Activated CD4-positive, alpha-beta memory T cell treated with anti-CD3 and anti-CD28 coated beads, Interleukin-2, amount 10 ng/mL, durations not matched to agents 7 days and 5 days (primary cell): ENCODE measurements at regions not wholly inside any gene's neighbourhood (a gene's known extent, or its start where the extent isn't known, plus 50 kb on each side); places are given as distances from the start of the nearest gene placed in this dataset.

Experiments used
- CTCF ChIA-PET: fragments of 350-600 bp; sonication (Branson Sonifier 250); formaldehyde crosslinking; loops from one replicate; lab custom pipeline; 2021; ENCODE audit warnings: antibody characterized with exemption, inconsistent platforms; lab: Charles Lee
- POLR2A ChIA-PET: fragments of 350-600 bp; sonication (Branson Sonifier 250); formaldehyde crosslinking; loops from one replicate; lab custom pipeline; 2021; ENCODE audit warnings: antibody characterized with exemption; lab: Charles Lee
- DNase-seq: peaks from one replicate; pipeline ENCODE4 v3.0.0-alpha.2; 2020
- H3K27ac Mint-ChIP-seq: one replicate; pipeline ENCODE4 v1.8.0; 2021; ENCODE audit warnings: mild to moderate bottlenecking, mixed read lengths
- H3K27me3 Mint-ChIP-seq: one replicate; pipeline ENCODE4 v1.8.0; 2021; ENCODE audit warnings: mixed read lengths
- H3K36me3 Mint-ChIP-seq: one replicate; pipeline ENCODE4 v1.8.0; 2021; ENCODE audit warnings: low read depth, mixed read lengths
- H3K4me1 Mint-ChIP-seq: one replicate; pipeline ENCODE4 v1.8.0; 2021; ENCODE audit warnings: mixed read lengths
- H3K4me3 Mint-ChIP-seq: one replicate; pipeline ENCODE4 v1.8.0; 2021; ENCODE audit warnings: mild to moderate bottlenecking, mixed read lengths
- H3K9me3 Mint-ChIP-seq: one replicate; pipeline ENCODE4 v1.8.0; 2021; ENCODE audit warnings: mixed read lengths

GRCh38 chr1:4430406-4431365 lies 223.7 kb upstream of the AJAP1 start:
- ChIA-PET CTCF (no interaction called here), POLR2A (no interaction called here)

DNA sequence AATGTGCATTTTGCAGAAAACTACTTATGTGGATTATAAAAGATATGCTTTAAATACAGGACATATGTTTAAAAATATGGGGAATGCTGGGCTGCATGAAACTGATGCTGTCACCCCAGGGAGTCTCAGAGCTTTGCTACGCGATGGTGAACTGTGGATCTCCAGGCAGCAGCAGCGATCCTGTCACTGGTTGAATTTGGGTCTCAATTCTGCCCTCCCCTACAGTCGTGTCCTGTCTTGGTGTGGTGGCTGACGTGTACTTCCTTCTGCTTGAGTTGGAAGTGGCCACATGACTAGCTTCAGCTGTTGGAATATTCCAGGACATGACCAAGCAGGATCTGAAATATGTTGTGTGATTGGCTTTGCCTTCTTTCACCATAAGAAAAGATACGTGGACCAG lies 222.9 kb upstream of the AJAP1 start:
- no peaks in the 10 kb centered on the region for H3K27me3 Mint-ChIP-seq
- DNase-seq, result no peak
- H3K36me3 Mint-ChIP-seq, result no peaks in the 10 kb centered on the region
- no peak overlapping the region for H3K4me3 Mint-ChIP-seq
- H3K27ac Mint-ChIP-seq, result no peak overlapping the region
- ChIA-PET CTCF (no interaction called here), POLR2A (no interaction called here)
- H3K9me3 Mint-ChIP-seq, result peaks cover 10% of the 10 kb centered on the region
- no peaks in the 10 kb centered on the region for H3K4me1 Mint-ChIP-seq

More at GRCh38 chr1:4430406-4431365, 223.7 kb upstream of the AJAP1 start:
- DNase-seq, result no peak
- no peaks in the 10 kb centered on the region for H3K27me3 Mint-ChIP-seq
- no peak overlapping the region for H3K27ac Mint-ChIP-seq
- H3K36me3 Mint-ChIP-seq, result no peaks in the 10 kb centered on the region
- H3K4me1 Mint-ChIP-seq, result no peaks in the 10 kb centered on the region
- H3K9me3 Mint-ChIP-seq, result peaks cover 10% of the 10 kb centered on the region
- no peak overlapping the region for H3K4me3 Mint-ChIP-seq

DNA sequence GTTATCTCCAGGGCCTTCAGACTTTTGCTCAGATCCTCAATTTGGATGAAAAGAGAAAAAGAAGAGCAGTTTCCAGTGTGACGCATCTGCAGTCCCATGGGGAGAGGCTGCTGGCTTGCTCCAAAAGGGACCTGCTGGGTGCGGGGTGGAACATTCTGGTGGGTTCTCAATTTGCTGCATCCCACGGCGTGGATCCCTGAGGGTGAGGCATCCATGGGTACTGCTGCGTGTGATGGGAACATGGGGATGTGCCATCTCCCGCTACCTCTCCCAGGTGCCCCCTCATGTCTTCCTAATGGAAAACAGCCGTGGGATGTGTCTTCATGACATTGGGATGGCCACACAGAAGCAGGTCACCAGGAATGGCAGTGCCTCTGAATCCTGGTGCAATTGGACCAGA lies 221.3 kb upstream of the AJAP1 start:
- DNase-seq, result no peak
- ChIA-PET POLR2A (no interaction called here), CTCF (no interaction called here)
- H3K4me1 Mint-ChIP-seq, result no peaks in the 10 kb centered on the region
- no peaks in the 10 kb centered on the region for H3K9me3 Mint-ChIP-seq
- H3K4me3 Mint-ChIP-seq, result no peak overlapping the region
- no peaks in the 10 kb centered on the region for H3K36me3 Mint-ChIP-seq
- no peaks in the 10 kb centered on the region for H3K27me3 Mint-ChIP-seq
- no peak overlapping the region for H3K27ac Mint-ChIP-seq

- POLR2A ChIA-PET, result no interaction called here
- DNase-seq, result no peak
- Mint-ChIP-seq H3K4me3 (no peak overlapping the region), H3K9me3 (no peaks in the 10 kb centered on the region), H3K27ac (no peak overlapping the region), H3K27me3 (peaks cover 8% of the 10 kb centered on the region), H3K36me3 (no peaks in the 10 kb centered on the region), H3K4me1 (no peaks in the 10 kb centered on the region)
- CTCF ChIA-PET, result no interaction called here
Observed at GRCh38 chr1:4444086-4444485, 210.3 kb upstream of the AJAP1 start.

GRCh38 chr1:4447778-4448420 lies 206.5 kb upstream of the AJAP1 start:
- H3K4me3 Mint-ChIP-seq, result no peak overlapping the region
- H3K4me1 Mint-ChIP-seq, result no peaks in the 10 kb centered on the region
- no peaks in the 10 kb centered on the region for H3K9me3 Mint-ChIP-seq
- H3K27ac Mint-ChIP-seq, result no peak overlapping the region
- DNase-seq, result no peak
- POLR2A ChIA-PET, result no interaction called here
- peaks cover 8% of the 10 kb centered on the region for H3K27me3 Mint-ChIP-seq
- H3K36me3 Mint-ChIP-seq, result no peaks in the 10 kb centered on the region
- CTCF ChIA-PET, result no interaction called here

DNA sequence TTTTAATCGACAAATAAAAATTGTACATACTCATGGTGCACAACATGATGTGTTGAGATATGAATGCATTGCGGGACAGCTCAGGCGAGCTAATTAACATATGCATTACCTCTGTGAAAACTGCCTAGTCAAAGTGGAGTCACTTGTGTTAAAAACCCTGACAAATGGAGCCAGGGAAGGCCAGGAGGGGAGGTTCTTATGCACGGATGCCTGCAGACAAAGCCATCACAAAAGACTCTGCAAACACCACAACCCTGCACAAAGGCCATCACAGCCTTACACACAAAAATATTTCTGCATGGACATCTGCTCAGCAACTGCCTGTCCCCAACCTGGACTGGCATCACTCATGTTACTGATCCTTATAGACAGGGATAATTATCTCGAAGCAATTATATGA lies 204.4 kb upstream of the AJAP1 start:
- no peaks in the 10 kb centered on the region for H3K36me3 Mint-ChIP-seq
- ChIA-PET POLR2A (no interaction called here), CTCF (no interaction called here)
- peaks cover 8% of the 10 kb centered on the region for H3K27me3 Mint-ChIP-seq
- no peak overlapping the region for H3K27ac Mint-ChIP-seq
- DNase-seq, result no peak
- no peaks in the 10 kb centered on the region for H3K9me3 Mint-ChIP-seq
- no peaks in the 10 kb centered on the region for H3K4me1 Mint-ChIP-seq
- H3K4me3 Mint-ChIP-seq, result no peak overlapping the region

DNA sequence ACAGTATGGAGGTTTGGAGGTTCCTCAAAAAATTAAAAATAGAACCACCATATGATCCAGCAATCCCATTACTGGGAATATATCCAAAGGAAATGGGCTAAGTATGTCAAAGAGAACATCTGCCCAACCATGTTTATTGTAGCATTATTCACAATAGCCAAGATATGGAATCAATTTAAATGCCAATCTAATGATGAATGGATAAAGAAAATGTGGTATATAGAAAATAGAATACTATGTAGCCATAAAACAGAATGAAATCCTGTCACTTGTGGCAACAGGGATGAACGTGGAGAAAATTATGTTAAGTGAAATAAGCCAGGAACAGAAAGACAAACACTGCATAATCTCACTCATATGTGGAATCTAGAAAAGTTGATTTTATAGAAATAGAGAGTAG lies 201.7 kb upstream of the AJAP1 start:
- POLR2A ChIA-PET, result no interaction called here

DNA sequence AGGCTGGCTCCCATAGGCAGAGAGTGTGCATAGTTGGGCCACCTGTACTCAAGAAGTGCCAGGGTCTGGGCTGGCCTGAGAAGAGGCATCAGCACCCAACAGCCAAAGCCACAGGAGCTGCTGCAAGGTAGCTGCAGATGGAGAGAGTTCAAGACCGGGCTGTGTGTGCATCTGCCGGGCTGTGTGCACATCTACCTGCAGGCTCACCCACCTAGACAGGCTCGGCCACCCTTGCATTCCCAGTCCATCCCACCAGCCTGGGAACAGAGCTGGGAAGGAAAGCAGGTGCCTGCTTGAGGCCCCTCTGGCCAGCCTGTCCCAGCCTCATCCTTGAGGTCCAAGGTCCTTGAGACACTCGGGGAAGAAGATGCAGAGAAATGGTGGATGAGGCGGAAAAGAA lies 194.4 kb upstream of the AJAP1 start:
- Mint-ChIP-seq H3K27ac (no peak overlapping the region), H3K4me3 (no peak overlapping the region)
- CTCF ChIA-PET, result no interaction called here

More for the DNA sequence above, 201.7 kb upstream of the AJAP1 start:
- no peaks in the 10 kb centered on the region for H3K4me1 Mint-ChIP-seq
- H3K36me3 Mint-ChIP-seq, result no peaks in the 10 kb centered on the region
- CTCF ChIA-PET, result no interaction called here
- no peak for DNase-seq
- H3K27me3 Mint-ChIP-seq, result peaks cover 1% of the 10 kb centered on the region
- H3K27ac Mint-ChIP-seq, result no peak overlapping the region
- no peak overlapping the region for H3K4me3 Mint-ChIP-seq
- no peaks in the 10 kb centered on the region for H3K9me3 Mint-ChIP-seq

DNA sequence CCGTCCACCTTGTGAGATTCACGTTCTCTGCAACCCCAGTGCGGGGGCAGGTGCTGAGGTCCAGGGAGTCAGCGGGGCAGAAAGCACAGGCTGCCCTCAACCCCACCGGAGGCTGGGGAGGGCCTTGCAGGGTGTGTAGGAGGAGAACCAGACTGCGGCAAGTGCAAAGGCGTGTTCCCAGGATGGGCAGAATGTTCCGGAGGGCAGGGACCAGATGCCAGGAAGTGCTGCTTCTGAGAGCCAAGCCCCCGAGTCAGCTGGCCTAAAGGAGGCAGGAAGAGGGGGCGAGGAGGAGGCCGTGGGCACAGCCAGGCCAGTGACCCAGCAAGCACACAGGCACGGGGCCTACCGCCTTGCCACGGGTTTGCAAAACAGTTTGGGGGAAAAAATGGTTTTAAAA lies 193.8 kb upstream of the AJAP1 start:
- POLR2A ChIA-PET, result no interaction called here

More for the DNA sequence above, 194.4 kb upstream of the AJAP1 start:
- Mint-ChIP-seq H3K4me1 (no peaks in the 10 kb centered on the region), H3K36me3 (no peaks in the 10 kb centered on the region), H3K27me3 (no peaks in the 10 kb centered on the region), H3K9me3 (no peaks in the 10 kb centered on the region)
- POLR2A ChIA-PET, result no interaction called here
- DNase-seq, result no peak

DNA sequence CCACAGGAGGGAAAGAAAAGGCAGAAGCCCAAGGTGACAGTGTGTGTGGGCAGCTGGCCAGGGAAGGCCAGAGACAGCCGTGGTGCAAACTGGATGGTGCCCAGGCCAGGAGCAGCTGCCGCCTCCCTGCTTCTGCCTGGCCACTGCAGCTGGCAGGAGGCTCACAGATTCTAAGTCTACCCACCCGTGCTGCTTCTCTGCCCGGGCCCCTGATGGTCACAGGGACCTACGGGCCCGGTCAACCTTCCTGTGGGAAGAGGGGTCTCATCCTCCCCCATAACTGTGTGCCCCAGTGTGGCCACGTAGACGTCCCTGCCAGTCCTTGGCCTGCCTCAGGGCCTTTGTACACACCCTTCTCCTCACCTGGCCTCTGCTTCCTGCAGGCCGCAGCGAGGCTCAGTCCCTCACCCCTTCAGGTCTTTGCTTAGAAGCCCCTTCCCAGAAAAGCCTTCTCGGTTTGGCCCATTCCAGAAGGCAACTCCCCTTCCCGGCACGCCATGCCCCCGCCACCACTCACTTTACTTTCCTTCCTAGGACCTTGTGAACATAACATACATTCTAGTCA lies 192.6 kb upstream of the AJAP1 start:
- ChIA-PET POLR2A (no interaction called here), CTCF (no interaction called here)
- H3K36me3 Mint-ChIP-seq, result no peaks in the 10 kb centered on the region
- H3K4me1 Mint-ChIP-seq, result no peaks in the 10 kb centered on the region
- H3K27ac Mint-ChIP-seq, result no peak overlapping the region
- H3K4me3 Mint-ChIP-seq, result no peak overlapping the region
- no peaks in the 10 kb centered on the region for H3K9me3 Mint-ChIP-seq
- no peak for DNase-seq
- H3K27me3 Mint-ChIP-seq, result no peaks in the 10 kb centered on the region

More for the DNA sequence above, 193.8 kb upstream of the AJAP1 start:
- Mint-ChIP-seq H3K4me1 (no peaks in the 10 kb centered on the region), H3K27me3 (no peaks in the 10 kb centered on the region), H3K9me3 (no peaks in the 10 kb centered on the region), H3K27ac (no peak overlapping the region), H3K4me3 (no peak overlapping the region), H3K36me3 (no peaks in the 10 kb centered on the region)
- no peak for DNase-seq
- CTCF ChIA-PET, result no interaction called here

GRCh38 chr1:4462831-4463484 lies 191.5 kb upstream of the AJAP1 start:
- ChIA-PET CTCF (no interaction called here), POLR2A (no interaction called here)
- no peak for DNase-seq
- H3K4me3 Mint-ChIP-seq, result no peak overlapping the region
- no peaks in the 10 kb centered on the region for H3K36me3 Mint-ChIP-seq
- no peaks in the 10 kb centered on the region for H3K27me3 Mint-ChIP-seq
- no peaks in the 10 kb centered on the region for H3K9me3 Mint-ChIP-seq
- H3K4me1 Mint-ChIP-seq, result no peaks in the 10 kb centered on the region
- no peak overlapping the region for H3K27ac Mint-ChIP-seq

DNA sequence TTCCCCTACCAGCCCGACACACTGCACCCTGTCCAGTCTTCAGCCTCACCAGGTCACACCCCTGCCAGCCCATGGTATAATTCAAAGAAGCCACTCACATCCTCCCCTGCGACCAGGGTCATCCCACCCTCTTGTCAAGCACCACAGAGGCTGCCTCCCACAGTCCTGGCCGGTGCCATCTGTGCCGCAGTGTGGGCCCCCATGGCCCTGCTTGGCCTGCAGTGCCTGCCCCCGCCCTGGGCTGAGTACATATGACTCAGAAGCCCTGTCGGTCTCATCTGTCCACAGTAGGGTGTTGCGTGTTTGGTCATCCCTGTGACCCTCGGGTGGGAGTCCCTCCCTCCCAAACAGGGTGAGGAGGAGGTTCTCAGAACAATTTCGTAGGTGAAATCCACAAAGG lies 190.8 kb upstream of the AJAP1 start:
- Mint-ChIP-seq H3K36me3 (no peaks in the 10 kb centered on the region), H3K9me3 (no peaks in the 10 kb centered on the region), H3K27ac (no peak overlapping the region), H3K27me3 (no peaks in the 10 kb centered on the region), H3K4me3 (no peak overlapping the region), H3K4me1 (no peaks in the 10 kb centered on the region)
- DNase-seq, result no peak
- CTCF ChIA-PET, result no interaction called here
- POLR2A ChIA-PET, result no interaction called here

DNA sequence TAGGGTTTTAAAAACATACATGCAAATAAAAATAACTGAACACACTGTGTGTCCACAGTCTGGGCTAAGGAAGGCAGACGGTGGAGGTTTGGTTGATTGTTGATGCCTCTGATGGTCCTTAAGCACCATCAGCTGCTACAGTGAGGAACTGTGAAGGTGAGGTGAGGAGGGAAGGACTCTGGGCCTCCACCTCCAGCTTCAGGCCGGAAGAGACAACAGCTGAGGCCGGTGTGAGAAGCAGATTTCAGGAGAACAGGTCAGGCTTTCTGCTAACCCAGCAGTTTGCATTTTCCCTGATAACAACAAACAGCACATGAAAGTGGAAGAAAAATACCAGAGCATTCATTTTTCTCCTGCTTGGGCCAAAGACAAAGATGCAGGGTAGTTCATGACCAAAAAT lies 189.9 kb upstream of the AJAP1 start:
- H3K4me3 Mint-ChIP-seq, result no peak overlapping the region
- DNase-seq, result no peak
- CTCF ChIA-PET, result no interaction called here

More for the DNA sequence above, 189.9 kb upstream of the AJAP1 start:
- POLR2A ChIA-PET, result no interaction called here
- Mint-ChIP-seq H3K4me1 (no peaks in the 10 kb centered on the region), H3K27ac (no peak overlapping the region), H3K27me3 (no peaks in the 10 kb centered on the region), H3K36me3 (no peaks in the 10 kb centered on the region), H3K9me3 (no peaks in the 10 kb centered on the region)
